Stimulated activated CD4-positive, alpha-beta T cell treated with anti-CD3 and anti-CD28 coated beads, Interleukin-2, amount 100 ng/mL, for 48 hours (primary cell): ENCODE measurements at regions not wholly inside any gene's neighbourhood (a gene's known extent, or its start where the extent isn't known, plus 50 kb on each side); places are given as distances from the start of the nearest gene placed in this dataset.

ENCODE experiments used
- DNase-seq, 2 donors: peaks; one replicate each; pipeline ENCODE4 v3.0.0-alpha.2; 2020

DNA sequence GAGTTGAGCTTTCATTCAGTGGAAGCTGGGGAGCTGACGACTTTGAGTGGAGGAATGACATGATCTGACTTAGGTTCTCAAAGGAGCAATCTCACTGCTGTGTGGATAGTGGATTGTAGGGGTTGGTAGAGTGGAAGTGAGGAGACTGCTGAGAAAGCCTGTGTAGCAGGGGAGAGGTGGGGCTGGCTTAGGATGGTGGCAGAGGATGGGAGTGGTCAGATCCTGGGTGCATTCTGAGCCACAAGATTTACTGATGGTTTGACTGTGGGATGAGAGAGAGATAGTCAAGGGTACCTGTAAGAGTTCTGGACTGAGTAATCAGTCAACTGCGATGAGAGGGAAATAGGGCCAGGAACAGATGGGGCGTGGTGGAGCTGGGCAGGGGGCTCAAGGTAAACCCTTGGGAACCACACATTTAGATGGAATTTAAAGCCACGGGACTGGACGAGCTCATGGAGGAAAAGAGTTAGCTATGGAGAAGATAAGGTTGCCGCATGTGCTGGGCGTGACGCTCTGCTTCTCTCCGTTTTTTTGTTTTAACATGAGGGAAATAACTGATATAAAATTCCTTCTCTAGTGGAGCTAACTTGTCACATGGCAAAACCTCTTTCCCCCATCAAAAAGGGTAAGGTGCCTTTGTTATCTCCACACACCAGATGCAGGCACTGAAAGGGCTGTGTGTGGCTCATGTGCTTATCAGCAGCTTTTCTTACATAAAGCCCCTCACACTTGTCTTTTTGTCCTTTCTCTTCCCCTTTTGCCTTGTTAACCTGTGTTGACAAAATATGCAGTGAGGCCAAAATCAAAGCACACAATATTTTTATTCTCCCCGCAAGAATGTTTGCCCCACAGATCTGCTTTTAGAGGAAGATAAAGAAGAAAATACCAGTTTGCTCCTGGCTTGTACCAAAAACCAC, 379.8 kb downstream of the TSN start:
- no peak for DNase-seq

DNA sequence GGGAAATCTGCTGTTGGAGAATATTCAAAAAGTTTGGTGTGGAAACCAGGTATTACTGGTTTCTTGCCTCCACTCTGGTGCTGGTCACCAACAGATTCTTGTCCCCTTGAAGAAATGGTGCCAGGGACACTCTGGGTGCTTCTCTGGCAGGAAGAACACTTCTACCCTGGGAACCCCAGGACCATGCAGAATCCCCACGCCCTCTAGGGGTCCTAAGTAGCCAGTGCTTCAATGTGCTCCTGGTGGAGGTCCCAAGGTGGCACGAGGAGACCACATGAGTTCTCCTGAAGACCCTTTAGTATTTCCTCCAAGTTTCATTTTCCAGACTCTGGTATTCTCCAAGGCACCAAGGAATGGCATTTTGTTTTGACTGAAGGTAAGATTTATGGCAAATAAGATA, 380.6 kb downstream of the TSN start:
- no peak for DNase-seq

DNA sequence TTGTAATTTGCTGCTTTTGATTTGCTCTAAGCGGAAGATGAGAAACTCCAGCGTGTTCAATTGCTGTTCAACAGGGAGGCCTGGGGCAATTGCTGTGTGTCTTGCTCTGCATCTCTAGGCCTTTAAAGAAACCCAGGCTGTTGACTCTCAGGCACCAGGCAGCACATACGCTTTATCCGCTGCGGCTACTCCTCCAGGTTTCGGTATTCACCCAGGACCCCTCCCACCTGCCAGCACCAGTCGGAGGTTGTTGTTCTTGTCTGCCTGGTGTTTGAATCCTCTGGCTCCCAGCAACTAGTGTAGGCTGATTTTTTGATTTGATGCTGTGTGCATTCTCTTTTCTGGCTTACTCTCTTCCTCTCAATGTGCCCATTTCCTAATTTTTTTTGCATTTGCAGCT, 383.1 kb downstream of the TSN start:
- DNase-seq, result no peak

DNA sequence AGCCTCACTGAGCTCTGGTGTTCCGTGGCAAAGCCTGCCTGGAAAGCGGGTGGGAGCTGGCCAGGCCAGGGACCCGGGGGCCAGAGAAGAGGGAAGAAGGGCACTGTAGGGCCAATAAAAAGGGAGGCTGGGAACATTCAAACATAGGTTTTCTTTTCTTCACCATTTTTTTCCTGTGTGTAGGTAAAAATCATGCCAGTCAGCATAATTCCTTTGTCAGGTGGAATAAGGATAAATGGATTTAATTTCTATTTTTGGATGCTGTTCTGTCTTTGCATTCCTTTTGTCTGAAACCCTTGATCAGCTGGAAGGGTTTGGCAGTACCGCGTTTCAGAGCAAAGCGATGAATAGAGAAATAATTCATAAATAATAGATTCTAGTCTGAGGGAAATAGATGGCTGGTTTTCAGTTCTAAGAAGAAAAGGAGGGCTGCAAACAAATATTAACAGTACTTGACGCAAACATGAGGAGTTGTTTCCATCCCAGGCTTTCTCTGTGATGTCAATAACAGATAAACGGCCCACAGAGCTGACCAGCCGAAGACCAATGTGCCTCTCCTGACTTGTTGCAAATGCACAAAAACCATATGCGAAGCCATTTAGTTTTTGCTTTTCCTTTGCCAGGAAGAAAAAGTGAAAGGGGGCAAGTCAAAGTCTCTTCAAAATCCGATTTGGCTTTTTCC, 384.4 kb downstream of the TSN start:
- DNase-seq, result no peak

DNA sequence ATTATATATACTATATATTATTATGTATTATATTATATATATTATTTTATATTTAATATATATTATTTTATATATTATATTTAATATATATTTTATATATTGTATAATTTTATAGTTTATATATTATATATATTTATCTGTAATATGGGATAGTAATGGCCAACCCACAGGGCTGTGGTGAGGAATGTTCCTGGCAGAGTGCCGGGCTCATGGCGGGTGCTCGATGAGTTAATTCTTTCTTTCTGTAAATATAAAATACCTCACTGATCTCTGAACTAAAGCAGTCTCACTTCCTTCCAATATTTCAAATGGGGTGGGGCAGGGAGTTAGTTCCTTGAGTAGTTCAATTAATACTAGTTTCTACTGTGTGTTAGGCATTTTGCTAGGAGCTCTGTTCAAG, 389.4 kb downstream of the TSN start:
- no peak for DNase-seq

DNA sequence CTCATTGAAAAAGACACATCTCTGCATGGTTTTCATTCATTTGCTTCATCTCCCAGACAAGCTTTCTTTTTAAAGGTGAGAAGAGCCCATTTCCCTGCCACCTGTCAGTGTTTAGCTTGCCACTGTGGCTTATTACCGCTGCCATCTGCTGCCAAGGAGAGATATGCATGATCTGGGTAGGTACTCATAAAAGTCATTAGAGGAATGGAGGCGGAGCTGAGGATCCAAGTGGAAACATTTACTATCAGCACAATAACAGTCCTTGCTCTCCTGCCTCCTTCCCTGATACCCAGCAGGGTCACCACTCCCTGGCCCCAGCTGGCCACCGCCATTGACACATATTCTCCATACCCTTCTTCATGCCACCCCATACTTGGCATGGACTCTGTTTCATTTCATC, 390.4 kb downstream of the TSN start:
- DNase-seq, result no peak

DNA sequence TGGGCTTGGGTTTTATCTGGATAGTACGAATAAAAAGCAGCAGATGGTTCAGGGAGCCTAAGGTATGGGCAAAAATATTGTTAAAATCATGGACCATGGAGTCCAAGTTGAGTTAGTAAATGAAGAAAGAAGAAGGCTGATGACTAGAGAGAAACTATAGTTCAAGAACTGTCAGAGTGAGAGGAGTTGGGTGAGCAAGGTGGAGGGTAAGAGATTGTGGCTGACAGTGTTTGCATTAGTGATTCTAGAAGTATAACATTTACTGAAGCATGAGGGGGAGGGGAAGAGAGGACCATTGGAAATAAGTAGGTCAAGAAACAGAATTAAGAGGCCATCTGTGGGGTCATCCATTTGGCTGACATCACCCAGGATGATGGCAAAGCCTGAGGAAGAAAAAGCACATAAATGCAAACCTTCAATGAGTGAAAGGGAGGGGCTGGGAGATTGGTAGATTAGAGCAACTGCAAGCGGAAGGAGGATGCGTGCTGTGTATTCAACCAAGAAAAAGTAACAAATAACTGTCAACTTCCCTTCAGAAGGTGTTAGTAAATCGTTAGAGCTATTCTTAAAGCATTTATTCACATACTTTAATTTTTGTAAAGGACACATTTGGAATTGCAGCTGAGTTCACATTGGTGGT, 392.8 kb downstream of the TSN start:
- no peak for DNase-seq

DNA sequence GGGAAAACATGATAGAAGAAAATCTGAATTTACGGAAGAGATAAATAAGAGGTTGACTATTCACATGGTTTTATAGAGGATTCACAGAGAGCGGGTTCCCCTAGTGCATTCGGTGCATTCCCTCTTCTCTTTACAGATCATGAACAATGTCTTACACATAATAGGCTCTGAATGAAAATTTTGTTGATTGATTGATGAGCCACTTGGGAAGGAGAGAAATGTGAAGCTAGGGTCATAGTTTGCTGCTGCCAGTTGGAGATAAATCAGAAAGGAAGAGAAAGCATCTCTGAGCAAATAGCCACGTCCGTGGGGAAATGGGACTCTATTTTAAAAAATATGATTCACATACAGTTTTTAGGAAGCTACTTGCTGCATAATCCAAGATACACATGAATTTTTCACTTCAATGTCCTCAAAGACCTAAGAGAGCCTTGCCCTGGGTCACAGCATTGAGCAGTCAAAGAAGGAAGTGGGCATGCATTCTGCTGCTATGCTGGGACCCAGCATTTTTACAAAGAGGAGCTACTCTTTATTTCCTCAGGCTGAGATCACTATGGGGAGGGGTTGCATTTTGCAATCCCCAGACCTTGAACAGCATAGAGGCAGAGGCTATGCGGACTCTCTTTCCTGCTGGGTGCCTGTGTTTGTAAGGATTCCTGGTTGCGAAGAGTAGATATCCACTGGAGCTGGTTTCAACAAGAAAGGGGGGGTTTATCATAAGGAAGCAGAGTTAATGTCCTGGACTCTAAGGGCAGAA, 395.3 kb downstream of the TSN start:
- no peak for DNase-seq

DNA sequence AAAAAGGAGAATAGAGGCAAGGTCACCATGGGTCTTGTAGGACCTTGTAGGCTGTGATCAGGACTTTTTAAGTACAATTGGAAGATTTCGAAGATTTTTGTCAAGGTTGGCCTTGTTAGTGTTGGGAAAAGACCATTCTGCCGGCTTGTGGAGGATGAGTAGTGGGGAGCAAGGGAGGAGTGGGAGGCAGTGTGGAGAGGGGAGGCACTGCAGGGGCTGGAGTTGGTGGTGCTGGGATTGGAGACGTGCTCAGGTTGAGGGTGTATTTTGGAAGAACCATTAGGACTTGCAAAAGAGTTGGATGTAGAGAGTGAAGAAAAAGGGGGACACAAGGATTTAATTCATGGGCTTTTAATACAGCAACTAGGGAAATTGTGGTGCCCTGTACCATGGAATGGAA, 397.1 kb downstream of the TSN start:
- no peak for DNase-seq

DNA sequence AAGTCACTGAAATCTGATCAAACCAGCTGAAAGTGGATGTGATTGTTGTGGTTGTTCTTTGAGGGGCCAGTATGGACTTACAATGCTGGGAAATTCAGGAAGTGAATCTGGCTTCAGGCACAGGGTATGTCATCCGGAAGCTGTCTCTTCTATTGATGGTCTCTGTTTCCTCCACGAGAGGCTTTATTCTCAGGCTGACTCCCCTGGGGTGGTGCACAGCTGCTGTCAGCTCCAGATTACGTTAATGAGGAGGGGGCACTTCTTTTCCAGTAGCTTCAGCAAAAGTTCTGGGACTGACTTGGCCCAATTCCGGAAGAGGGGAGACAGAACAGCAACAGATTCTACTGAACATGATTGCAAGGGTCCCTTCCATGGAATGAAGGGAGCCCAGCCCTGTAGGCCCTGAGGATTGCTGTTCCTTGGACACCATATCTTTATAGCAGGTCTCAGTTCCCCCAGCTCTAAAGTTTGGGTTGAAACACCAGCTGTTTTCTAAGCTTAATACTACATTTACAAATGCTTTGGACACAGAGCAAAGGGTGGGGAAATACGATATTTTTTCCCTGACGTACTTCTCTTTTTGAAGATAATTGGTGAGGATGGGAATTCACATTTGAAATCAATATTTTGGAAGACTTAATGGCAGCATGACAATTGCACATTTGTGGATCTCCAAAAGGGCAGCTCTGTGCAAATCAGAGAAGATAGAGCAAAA, 400.9 kb downstream of the TSN start:
- no peak for DNase-seq

DNA sequence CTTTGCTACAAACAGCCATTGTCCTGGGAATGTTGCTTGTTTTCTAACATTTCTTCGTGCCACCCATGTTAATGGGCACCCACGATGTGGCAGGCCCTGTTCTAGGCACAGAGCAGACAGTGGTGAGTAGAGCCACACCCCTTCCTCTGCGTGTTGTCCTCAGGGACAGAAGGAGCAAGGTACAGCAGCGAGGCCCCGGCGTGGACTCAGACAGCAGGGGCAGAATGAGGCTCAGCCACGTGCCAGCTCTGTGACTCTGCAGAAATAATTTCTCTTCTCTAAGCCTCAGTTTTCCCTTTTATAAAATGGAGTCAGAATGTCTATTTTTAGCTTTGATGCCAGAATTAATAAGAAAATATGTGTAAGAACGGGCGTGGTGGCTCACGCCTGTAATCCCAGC, 401.7 kb downstream of the TSN start:
- DNase-seq, result no peak

DNA sequence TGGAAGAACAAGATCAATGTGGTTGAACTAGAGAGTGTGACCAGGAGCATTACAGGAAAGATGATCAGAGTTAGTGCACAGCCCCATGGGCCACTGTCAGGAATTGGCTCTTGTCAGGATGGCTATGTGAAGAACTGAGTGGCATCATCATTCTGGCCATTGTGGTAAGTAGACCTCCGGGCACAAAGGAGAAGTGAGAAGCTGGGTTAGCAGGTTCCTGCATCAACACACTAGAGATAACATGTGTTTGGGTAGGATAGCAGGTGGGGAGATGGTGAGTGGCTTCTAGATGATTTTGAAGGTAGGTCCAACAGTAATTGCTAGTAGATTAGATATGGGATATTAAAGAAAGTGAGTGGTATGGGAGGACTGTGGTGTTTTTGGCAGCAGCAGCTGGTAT, 408.2 kb downstream of the TSN start:
- DNase-seq, result no peak

DNA sequence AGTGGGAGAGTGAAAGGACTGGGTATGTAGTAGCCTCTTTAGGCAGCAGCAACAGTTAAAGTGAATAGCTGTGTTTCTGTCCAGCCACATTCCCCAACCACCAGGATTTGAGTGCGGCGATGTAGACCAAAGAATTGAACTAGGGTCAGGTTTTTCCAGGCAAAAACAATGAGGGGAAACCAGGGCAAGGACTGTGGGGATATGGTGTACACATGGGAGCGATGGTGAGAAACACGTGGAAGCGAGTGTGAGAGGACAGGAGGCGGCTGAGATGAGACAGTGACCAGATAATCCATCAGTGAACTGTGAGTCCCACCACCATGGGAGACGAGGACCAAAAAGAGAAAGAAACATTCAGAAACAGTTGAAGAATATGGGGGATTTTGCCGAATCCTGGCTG, 409.5 kb downstream of the TSN start:
- DNase-seq, result no peak

DNA sequence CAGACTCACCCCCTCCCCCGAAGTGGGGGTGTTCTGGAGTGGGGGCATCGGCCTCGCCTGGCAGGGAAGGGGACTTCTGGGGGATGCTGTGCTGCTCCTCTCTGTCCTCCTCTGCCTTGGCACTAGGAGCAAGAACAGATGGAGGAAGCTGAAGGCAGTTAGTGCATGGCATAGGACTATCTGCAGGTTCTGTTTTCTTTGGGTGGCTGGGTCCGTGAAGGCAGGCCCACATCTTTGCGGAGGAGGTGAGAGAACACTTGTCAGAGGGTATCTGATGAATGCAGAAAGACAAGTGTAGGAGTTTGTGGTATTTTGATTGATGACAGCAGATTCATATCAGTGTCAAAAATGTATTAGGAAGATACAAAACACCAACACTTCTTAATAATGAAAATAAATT, 411.4 kb downstream of the TSN start:
- no peak for DNase-seq

DNA sequence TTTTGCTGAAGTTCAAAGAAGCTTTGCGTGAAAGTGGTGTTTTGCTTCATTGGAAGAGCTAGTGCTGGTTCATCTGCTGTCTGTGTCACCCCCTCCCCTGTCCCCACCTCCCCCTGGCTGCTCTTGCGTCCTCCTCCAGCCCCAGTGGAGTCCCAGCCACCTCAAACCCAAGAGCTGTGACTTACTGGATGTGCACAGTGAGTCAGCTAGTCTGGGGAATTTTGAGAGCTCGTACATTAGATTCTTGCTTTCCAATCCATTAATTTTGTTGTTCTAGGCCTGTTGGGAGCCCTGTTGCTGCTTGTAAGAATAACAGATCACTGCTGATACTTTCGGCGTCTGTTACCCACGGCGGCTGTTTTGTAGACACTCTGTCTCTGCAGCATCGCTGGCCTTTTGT, 412.1 kb downstream of the TSN start:
- DNase-seq, result no peak

DNA sequence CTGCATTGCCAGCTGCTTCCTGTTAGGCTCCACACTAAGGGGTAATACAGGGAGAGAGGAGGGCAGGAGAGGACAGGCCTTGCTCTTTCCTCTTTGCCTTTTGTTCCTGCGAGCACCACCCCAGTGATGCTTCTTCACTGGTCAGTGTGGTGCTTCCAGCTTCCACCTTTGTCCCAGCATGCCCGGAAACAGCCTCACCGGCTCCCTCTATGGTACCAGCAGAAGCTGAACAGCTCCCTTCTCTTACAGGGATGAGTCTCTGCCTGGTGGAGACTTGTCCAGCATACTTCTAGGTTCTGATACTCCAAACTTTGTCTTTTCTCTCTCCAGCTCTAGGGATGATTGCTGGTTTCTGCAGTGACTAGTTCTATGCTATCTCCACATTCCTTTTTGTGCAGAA, 413.3 kb downstream of the TSN start:
- no peak for DNase-seq

DNA sequence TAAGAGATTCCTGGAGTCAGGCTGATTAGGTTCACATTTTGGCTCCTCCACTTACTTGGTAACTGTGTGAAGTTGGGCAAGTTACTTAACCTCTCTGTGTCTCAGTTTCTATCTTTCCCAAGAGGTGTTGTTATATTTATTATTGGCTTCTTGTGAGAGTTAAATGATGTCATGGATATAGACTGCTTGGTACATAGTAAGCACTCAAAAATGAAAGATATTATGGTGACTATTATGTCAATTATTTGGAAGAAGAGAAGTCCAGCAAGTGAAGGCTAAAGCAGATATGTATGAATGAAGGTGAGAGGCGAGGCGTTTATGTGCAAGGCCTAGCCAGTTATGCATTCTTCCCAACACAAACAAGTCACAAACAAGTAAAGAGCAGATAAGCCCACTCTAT, 417.4 kb downstream of the TSN start:
- no peak for DNase-seq

DNA sequence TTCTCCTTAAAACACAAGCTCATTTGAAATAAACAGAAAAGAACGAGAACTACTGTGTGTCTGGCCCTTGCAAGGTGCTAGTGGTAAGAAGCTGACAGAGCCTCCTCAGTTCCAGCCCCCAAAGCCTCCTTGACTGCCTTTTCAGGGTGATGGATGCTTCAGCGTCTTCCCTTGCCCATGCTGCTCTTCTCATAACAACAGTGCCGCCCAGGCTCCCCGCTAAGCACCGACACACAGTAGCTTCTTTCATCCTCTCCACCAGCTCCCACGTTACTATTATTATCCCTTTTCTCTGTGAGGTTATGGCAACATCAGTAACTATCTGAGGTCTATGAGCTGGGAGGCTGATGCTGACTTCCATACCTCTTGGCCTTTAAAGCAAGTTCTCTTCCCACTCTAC, 418.6 kb downstream of the TSN start:
- DNase-seq, result no peak

DNA sequence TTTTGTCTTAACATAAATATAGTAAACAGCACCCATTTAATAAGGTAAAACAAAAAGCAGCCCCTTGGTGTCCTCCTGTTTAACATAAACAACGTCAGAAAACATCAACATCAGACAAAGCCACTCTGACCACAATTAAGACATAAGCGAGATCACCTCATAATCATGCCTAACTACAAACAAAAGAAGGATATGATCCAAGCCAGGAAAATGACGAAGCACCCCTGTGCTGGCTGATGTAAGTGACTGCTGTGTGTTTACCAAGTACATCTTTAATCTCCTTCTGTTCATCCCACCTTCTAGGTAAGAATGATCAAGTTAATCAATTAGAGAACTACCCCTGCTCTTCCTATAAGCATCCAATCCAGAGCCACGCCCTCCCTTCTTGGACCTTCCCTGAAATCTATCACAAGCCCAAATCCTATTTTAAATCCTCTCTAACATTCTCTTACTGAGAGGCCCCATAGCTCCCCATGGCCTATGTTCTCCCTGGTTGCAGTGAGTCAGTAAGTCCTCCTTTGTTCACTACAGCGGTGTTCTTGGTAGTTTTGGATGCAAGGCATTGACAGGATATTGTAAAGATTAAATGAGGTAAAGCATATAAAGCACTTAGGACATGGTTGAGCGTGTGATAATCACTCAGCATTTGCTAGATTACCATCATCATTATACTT, 424.2 kb downstream of the TSN start:
- DNase-seq, result no peak

DNA sequence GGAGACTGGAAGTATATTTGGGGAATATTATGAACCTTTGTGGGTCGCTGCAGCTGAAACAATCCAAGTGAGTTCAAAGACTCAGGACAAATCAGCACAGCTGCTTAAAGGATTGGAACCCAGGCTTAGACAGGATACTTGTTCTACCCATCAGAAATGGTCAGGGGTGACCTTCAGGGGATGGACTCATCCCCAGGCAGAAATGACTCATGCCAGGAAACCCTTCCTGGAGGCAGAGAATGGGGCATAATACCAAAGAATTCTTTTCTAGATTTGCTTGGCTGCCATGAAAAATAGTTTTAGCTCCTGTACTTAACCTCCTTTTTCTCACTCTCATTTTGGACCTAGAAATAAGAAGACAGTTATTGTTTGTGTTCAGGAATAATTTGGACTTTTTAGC, 425.5 kb downstream of the TSN start:
- no peak for DNase-seq

DNA sequence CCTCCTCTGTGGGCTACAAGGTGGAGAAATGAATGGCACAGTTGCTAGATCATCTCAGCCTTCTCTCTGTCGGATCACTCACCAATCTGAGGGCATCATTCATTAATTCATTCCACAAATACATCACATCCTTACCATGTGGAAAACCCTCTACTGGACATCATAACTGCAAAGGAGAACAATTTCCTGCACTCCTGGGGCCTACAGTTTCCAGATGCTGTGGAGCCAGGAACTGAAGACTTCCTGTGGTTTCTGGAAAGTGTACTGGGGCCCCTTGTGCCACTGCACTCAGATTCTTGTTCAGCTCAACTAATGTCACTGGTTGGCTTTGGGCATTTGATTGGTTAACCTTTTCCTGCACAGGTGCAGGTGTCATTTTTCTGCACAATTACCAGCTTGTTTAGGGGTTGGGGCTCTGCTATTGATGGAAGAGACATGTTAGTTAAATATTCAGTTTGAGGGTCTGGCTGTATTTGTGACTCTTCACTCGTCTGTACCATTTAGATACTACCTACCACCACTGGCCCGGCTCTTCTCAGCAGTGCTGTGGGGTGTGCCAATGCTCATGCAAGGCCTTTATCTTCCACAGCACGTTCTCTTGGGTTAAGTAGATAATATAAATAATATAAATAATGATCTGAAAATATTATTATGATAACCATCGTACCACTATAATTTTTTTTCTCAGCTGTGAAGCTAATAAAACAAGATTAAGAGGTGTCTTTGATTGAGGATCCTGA, 427.3 kb downstream of the TSN start:
- no peak for DNase-seq
